ENCODE measurements at regions not wholly inside any gene's neighbourhood (a gene's known extent, or its start where the extent isn't known, plus 50 kb on each side); places are given as distances from the start of the nearest gene placed in this dataset.

DNA sequence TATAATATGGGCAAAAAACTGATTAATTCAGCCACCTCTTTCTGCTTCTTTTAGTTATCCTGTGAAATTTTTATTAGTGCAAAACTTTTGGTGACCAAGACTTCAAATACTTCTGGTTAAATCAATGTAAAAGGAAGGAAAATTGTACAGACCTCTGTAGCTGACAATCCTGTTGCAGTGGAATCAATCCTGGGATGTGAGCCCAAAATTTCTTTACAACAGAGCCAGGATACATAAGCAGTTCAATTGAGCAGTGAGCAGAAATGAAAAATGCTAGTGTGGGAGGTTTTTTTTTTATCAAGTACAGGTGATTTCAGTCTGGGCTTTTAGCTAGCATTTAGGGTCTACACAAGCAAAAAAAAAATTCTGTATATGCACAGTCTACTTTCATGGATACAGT is 398.0 kb downstream of the OTOL1 start:
- TF ChIP-seq, protein P1, sequence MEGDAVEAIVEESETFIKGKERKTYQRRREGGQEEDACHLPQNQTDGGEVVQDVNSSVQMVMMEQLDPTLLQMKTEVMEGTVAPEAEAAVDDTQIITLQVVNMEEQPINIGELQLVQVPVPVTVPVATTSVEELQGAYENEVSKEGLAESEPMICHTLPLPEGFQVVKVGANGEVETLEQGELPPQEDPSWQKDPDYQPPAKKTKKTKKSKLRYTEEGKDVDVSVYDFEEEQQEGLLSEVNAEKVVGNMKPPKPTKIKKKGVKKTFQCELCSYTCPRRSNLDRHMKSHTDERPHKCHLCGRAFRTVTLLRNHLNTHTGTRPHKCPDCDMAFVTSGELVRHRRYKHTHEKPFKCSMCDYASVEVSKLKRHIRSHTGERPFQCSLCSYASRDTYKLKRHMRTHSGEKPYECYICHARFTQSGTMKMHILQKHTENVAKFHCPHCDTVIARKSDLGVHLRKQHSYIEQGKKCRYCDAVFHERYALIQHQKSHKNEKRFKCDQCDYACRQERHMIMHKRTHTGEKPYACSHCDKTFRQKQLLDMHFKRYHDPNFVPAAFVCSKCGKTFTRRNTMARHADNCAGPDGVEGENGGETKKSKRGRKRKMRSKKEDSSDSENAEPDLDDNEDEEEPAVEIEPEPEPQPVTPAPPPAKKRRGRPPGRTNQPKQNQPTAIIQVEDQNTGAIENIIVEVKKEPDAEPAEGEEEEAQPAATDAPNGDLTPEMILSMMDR (conservative IDR thresholded peaks at IDR 0.05; ENCODE audit: low read depth, low read length), result no peak
- TF ChIP-seq EZH2 (IDR thresholded peaks at IDR 0.05; ENCODE audit: low read length, unreplicated experiment), result no peak
